Osteocyte (in vitro differentiated cells): ENCODE measurements at regions not wholly inside any gene's neighbourhood (a gene's known extent, or its start where the extent isn't known, plus 50 kb on each side); places are given as distances from the start of the nearest gene placed in this dataset.

Source experiments
- DNase-seq: peaks from one replicate; pipeline ENCODE4 v3.0.0; 2021; ENCODE audit warnings: mixed read lengths; ENCODE audit not compliant: unreplicated experiment; ENCODE audit errors: extremely low spot score
- H3K27ac Mint-ChIP-seq: one replicate; pipeline ENCODE4 v1.8.0; 2021; ENCODE audit warnings: mild to moderate bottlenecking, mixed read lengths; ENCODE audit not compliant: unreplicated experiment
- H3K27me3 Mint-ChIP-seq: one replicate; pipeline ENCODE4 v1.8.0; 2021; ENCODE audit warnings: mixed read lengths; ENCODE audit not compliant: unreplicated experiment
- H3K36me3 Mint-ChIP-seq: one replicate; pipeline ENCODE4 v1.8.0; 2021; ENCODE audit warnings: mixed read lengths; ENCODE audit not compliant: unreplicated experiment
- H3K4me1 Mint-ChIP-seq: one replicate; pipeline ENCODE4 v1.8.0; 2021; ENCODE audit warnings: mixed read lengths; ENCODE audit not compliant: unreplicated experiment
- H3K4me3 Mint-ChIP-seq: one replicate; pipeline ENCODE4 v1.8.0; 2021; ENCODE audit warnings: mild to moderate bottlenecking, moderate library complexity, mixed read lengths; ENCODE audit not compliant: unreplicated experiment
- H3K9me3 Mint-ChIP-seq: one replicate; pipeline ENCODE4 v1.8.0; 2021; ENCODE audit warnings: mixed read lengths; ENCODE audit not compliant: unreplicated experiment
- CTCF ChIP-seq: fragments of 200-600 bp; sonication (generic); IDR thresholded peaks from 2 replicates; pipeline ENCODE4 v1.5.0; 2021; ENCODE audit warnings: antibody characterized with exemption, mild to moderate bottlenecking, moderate library complexity

GRCh38 chr7:142432377-142432776 is 174.5 kb upstream of the PRSS58 start:
- Mint-ChIP-seq H3K27me3 (no peaks in the 10 kb centered on the region), H3K9me3 (peaks cover 6% of the 10 kb centered on the region), H3K27ac (no peak overlapping the region), H3K4me3 (no peak overlapping the region), H3K36me3 (no peaks in the 10 kb centered on the region), H3K4me1 (peaks cover 26% of the 10 kb centered on the region)
- DNase-seq: no peak
- no peak for TF ChIP-seq CTCF

GRCh38 chr7:142431491-142431890 is 173.6 kb upstream of the PRSS58 start:
- DNase-seq: no peak
- Mint-ChIP-seq H3K4me3 (no peak overlapping the region), H3K27me3 (no peaks in the 10 kb centered on the region), H3K9me3 (peaks cover 6% of the 10 kb centered on the region), H3K36me3 (no peaks in the 10 kb centered on the region), H3K27ac (no peak overlapping the region), H3K4me1 (peaks cover 17% of the 10 kb centered on the region)
- no peak for TF ChIP-seq CTCF

- Mint-ChIP-seq H3K27ac (no peak overlapping the region), H3K9me3 (no peaks in the 10 kb centered on the region), H3K4me1 (peaks cover 13% of the 10 kb centered on the region), H3K4me3 (no peak overlapping the region), H3K36me3 (no peaks in the 10 kb centered on the region), H3K27me3 (no peaks in the 10 kb centered on the region)
- no peak for DNase-seq
- no peak for TF ChIP-seq CTCF
These were observed 170.2 kb upstream of the PRSS58 start for GRCh38 chr7:142428094-142428493.

GRCh38 chr7:142425281-142425680 is 167.4 kb upstream of the PRSS58 start:
- no peak for DNase-seq
- Mint-ChIP-seq H3K4me3 (no peak overlapping the region), H3K27ac (no peak overlapping the region), H3K9me3 (no peaks in the 10 kb centered on the region), H3K36me3 (no peaks in the 10 kb centered on the region), H3K4me1 (no peaks in the 10 kb centered on the region), H3K27me3 (no peaks in the 10 kb centered on the region)
- no peak for TF ChIP-seq CTCF

GRCh38 chr7:142422621-142423020 is 164.8 kb upstream of the PRSS58 start:
- DNase-seq: no peak
- no peak overlapping the region for H3K27ac Mint-ChIP-seq
- no peaks in the 10 kb centered on the region for H3K36me3 Mint-ChIP-seq
- no peaks in the 10 kb centered on the region for H3K9me3 Mint-ChIP-seq
- no peak overlapping the region for H3K4me3 Mint-ChIP-seq
- no peak for TF ChIP-seq CTCF
- H3K4me1 Mint-ChIP-seq: no peaks in the 10 kb centered on the region
- peaks cover 6% of the 10 kb centered on the region for H3K27me3 Mint-ChIP-seq
